22Rv1 (cell line): ENCODE measurements at regions not wholly inside any gene's neighbourhood (a gene's known extent, or its start where the extent isn't known, plus 50 kb on each side); places are given as distances from the start of the nearest gene placed in this dataset.

Source experiments
- H3K27ac ChIP-seq: fragments of 450-650 bp; 2 replicates; pipeline ENCODE4 v1.5.1; 2017
- CTCF ChIP-seq: fragments of 450-650 bp; IDR thresholded peaks from 2 replicates; pipeline ENCODE4 v1.5.1; 2017; ENCODE audit warnings: mild to moderate bottlenecking
- ZFX ChIP-seq: fragments of 450-650 bp; IDR thresholded peaks from 2 replicates; pipeline ENCODE4 v1.6.1; 2017; ENCODE audit warnings: antibody characterized with exemption, borderline replicate concordance

- H3K27ac ChIP-seq, result no peak overlapping the region
- TF ChIP-seq CTCF (no peak), ZFX (no peak)
Measured at GRCh38 chr2:42862669-42863185, 70.3 kb upstream of the HAAO start.

- H3K27ac ChIP-seq, result no peak overlapping the region
- TF ChIP-seq ZFX (no peak), CTCF (no peak)
Measured at GRCh38 chr2:42861321-42861720, 68.9 kb upstream of the HAAO start.

- TF ChIP-seq ZFX (no peak), CTCF (no peak)
Measured at GRCh38 chr2:42860319-42861094, 68.1 kb upstream of the HAAO start.

GRCh38 chr2:42859791-42860190 is 67.4 kb upstream of the HAAO start:
- H3K27ac ChIP-seq, result no peak overlapping the region
- TF ChIP-seq CTCF, result no peak
- no peak for TF ChIP-seq ZFX

More at GRCh38 chr2:42860319-42861094, 68.1 kb upstream of the HAAO start:
- H3K27ac ChIP-seq, result no peak overlapping the region

GRCh38 chr2:42859006-42859552 is 66.7 kb upstream of the HAAO start:
- TF ChIP-seq CTCF, result peak; percentile 74
- no peak for TF ChIP-seq ZFX
- no peak overlapping the region for H3K27ac ChIP-seq

- TF ChIP-seq CTCF (no peak), ZFX (no peak)
- no peak overlapping the region for H3K27ac ChIP-seq
Measured at GRCh38 chr2:42858140-42859005, 66.0 kb upstream of the HAAO start.
